ENCODE measurements at regions not wholly inside any gene's neighbourhood (a gene's known extent, or its start where the extent isn't known, plus 50 kb on each side); places are given as distances from the start of the nearest gene placed in this dataset.
"Not testable (repeated sequence)": the region's sequence is repeated elsewhere in the genome, so short reads cannot be mapped to it uniquely, and the experiment has no call there.

DNA sequence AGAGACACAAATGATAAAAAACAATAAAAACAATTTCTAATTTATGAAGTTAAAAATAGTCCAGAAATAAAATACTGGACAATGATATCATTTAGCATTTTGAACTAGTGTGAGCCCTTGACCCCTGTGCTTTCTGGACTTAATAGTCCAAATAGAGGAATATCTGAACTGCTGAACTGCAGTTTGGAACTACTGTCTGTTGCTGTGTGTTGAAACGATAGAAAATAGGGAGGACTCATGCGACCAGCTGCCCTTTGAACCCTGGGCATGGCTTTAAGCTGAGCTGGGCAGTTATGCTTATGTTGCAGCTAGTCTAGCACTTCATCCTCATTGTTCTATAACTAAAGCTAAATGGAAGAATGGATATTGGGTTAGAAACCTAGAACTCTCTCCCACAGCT lies 99.5 kb downstream of the FMR1NB start:
- ATAC-seq (no peak), DNase-seq (ENCODE audit: missing footprints) (no peak)
- intact Hi-C loops (cut with DNase I), result no loop called here

DNA sequence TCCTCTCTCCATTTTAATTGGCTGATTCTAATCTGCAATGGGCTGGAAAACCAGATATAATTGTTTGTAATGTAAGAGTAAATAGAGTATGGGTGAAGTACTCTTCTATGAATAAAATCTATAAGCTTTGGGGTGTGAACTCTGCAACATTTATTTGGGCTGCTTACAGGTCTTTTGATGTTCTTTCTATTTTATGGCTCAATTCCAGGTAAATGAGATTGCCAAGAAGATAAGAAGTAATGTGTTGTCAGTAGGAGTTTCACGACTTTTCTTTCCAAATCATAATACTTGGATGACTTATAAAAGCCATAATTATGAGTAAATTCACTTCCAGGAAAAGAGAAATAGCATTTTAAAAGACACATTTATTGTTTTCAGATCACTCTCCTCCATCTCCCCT lies 103.5 kb downstream of the FMR1NB start:
- intact Hi-C loops (cut with DNase I), result no loop called here
- ATAC-seq (no peak), DNase-seq (ENCODE audit: missing footprints) (no peak)

DNA sequence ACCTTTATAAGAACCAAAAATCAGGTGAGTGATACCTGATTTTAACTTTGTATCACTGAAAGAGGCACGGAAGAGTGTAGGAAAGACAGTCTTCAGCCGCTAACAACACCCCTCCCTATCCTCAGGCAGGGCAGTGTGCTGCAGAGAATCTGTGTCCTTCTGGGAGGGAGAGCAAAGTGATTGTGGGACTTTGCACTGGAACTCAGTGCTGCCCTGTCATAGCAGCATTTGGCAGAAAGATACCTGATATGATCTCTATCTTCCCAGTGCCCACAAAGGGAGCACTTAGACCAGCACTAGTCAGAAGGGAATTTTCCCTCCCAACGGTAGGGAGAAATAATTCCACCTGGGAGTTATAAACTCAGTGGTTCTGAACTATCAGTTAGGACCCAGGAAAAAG lies 139.0 kb downstream of the FMR1NB start:
- ATAC-seq (no peak), DNase-seq (ENCODE audit: missing footprints) (no peak)
- intact Hi-C loops (cut with DNase I), result no loop called here

DNA sequence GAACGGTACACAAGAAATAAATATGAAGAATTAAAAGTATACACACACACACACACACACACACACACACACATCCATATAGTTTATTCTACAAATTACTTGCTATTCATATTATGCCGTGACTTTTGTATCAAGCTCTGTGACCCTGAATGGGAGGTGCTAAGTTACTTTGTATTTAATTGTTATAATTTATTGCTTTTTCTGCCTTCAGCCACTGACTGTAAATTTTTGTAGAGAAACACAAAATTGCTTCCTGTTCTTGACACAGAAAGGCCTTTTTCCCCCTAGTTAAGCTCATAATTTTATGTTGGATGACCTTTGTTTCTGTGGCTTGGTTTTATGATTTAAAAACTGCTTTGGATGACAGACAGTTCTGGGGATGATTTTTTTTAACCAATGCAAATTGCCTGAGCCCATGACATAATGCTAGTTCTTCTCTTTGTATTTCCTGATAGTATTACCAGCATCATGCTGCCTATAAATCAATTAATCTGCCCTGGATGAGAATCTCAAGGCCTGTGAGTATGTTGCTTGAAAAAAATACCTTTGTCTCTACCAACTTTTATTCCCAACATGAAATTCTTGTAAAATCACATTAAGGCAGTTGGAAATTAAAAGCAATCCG lies 140.0 kb downstream of the FMR1NB start:
- intact Hi-C loops (cut with DNase I), result no loop called here
- ATAC-seq (no peak), DNase-seq (ENCODE audit: missing footprints) (no peak)

GRCh38 chrX:148128872-148129505 lies 147.9 kb downstream of the FMR1NB start:
- intact Hi-C loops (cut with DNase I); DNase-seq (ENCODE audit: missing footprints); ATAC-seq: not testable (repeated sequence)

- no peak for DNase-seq (ENCODE audit: missing footprints)
- intact Hi-C loops (cut with DNase I), result loop anchor here (10.0 kb wide), 1 partner anchor 1152 kb away; no protein-coding TSS in a partner anchor
- no peak for ATAC-seq
Observed at GRCh38 chrX:148133105-148133725, 152.1 kb downstream of the FMR1NB start.

GRCh38 chrX:148134578-148134977 lies 153.4 kb downstream of the FMR1NB start:
- intact Hi-C loops (cut with DNase I), result loop anchor here (10.0 kb wide), 1 partner anchor 1150 kb away; no protein-coding TSS in a partner anchor
- DNase-seq (ENCODE audit: missing footprints), result no peak
- no peak for ATAC-seq

GRCh38 chrX:148135738-148136137 lies 154.6 kb downstream of the FMR1NB start:
- intact Hi-C loops (cut with DNase I), result loop anchor here (10.0 kb wide), 1 partner anchor 1149 kb away; no protein-coding TSS in a partner anchor
- no peak for ATAC-seq
- no peak for DNase-seq (ENCODE audit: missing footprints)

DNA sequence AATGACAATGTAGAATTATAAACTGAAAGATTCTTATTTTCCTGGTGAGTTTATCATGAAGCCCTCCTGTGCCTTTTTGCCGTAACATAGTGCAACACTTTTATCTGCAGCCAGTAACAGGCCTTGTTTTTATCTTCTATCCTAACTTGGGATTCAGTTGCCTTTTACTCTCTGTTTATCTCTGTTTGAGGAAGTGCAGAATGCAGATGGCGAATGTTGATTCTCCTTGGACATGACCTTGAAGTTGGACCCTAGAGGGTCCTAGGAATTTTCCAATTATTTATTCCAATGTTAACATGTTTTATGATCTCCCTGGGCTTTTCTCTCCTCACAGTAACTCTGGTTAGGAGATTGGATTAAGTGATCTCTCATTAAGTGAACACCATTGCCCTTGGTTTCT lies 165.0 kb downstream of the FMR1NB start:
- intact Hi-C loops (cut with DNase I), result no loop called here
- DNase-seq (ENCODE audit: missing footprints) (no peak), ATAC-seq (no peak)

- DNase-seq (ENCODE audit: missing footprints) (no peak), ATAC-seq (no peak)
- intact Hi-C loops (cut with DNase I), result no loop called here
Observed at GRCh38 chrX:148156986-148157385, 175.8 kb downstream of the FMR1NB start.

DNA sequence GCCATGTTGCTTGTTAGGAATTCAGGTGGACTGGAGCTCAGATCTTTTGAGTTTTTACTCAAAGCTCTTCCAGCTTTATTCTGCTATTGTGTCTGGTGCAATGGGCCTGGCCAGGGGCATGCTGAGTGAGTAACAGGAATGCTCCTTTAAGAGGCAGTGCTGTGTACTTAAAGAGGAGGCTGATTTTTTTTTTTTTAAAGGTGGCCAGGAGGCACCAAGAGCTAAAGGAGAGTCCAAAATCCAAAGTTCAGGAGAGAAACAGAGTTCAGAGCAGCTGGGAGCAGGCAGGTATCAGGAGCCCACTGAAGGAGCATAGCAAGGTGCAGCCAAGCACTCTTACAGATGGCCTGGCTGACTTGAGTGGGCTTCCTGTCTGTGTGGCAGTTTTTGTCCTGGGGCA lies 178.7 kb downstream of the FMR1NB start:
- intact Hi-C loops (cut with DNase I), result no loop called here
- DNase-seq (ENCODE audit: missing footprints), result no peak
- no peak for ATAC-seq

GRCh38 chrX:148161701-148162100 lies 180.6 kb downstream of the FMR1NB start:
- ATAC-seq, result no peak
- intact Hi-C loops (cut with DNase I), result no loop called here
- no peak for DNase-seq (ENCODE audit: missing footprints)

GRCh38 chrX:148185631-148186030 lies 204.5 kb downstream of the FMR1NB start:
- ATAC-seq (no peak), DNase-seq (ENCODE audit: missing footprints) (no peak)
- intact Hi-C loops (cut with DNase I), result no loop called here

DNA sequence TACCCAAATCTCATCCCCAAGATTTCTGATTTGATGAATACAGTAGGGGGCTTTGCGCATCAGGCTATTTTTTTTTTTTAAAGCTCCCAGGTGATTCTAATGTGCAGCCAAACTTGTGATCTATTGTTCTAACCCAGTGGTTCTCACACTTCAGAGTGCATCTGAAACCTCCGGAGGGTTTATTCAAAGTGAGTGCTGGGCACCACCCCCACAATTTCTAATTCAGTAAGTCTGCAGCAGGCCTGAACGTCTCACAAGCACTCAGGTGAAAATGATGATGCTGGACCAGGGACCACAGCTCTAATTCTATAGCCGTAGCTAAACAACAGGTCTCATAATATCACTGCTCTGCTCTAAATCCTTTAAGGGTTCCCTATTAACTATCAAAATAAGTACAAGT lies 211.4 kb downstream of the FMR1NB start:
- intact Hi-C loops (cut with DNase I), result no loop called here
- DNase-seq (ENCODE audit: missing footprints) (no peak), ATAC-seq (no peak)

- ATAC-seq, result no peak
- intact Hi-C loops (cut with DNase I), result no loop called here
Observed at GRCh38 chrX:148193759-148194158, 212.6 kb downstream of the FMR1NB start.

DNA sequence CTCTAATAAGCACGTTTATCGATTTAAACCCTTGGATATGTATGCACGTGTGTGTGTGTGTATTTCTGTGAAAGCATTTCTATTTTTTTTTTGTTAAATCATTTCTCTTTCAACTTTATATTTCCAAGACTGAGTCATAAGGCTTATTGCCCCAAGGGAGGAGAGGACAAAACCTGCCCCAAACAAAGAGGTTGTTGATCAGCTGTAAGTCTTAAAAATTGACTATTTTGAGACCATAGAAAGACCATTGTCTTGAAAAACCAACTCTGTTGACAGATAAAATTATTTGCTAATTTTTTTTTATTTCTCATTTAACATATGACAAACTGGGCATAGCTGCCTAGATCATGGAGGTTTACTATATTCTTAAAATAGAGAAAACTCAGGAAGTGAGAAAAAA lies 222.4 kb downstream of the FMR1NB start:
- DNase-seq (ENCODE audit: missing footprints) (no peak), ATAC-seq (no peak)
- intact Hi-C loops (cut with DNase I), result no loop called here

More at GRCh38 chrX:148193759-148194158, 212.6 kb downstream of the FMR1NB start:
- no peak for DNase-seq (ENCODE audit: missing footprints)

- intact Hi-C loops (cut with DNase I), result no loop called here
- ATAC-seq (no peak), DNase-seq (ENCODE audit: missing footprints) (no peak)
Observed at GRCh38 chrX:148204195-148204594, 223.1 kb downstream of the FMR1NB start.

DNA sequence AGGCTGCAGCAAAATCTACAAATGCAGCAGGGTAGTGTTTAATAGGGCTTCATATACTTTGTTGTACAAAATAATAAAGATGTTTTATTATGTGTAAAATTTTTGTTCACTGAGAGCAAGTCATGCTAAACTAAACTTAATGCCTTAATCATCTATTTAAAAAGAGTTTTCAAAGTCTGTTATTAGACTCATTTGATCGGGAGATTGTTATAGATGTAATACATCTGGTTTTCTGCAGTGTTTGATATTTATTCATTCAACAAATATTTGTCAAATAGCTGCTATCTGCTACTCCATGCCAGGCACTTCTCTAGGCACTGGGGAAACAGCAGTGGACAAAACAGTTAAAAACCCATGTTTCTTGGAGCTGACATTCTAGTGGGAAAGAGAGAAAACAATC lies 233.6 kb downstream of the FMR1NB start:
- intact Hi-C loops (cut with DNase I), result no loop called here
- ATAC-seq (no peak), DNase-seq (ENCODE audit: missing footprints) (no peak)

GRCh38 chrX:148215726-148216125 lies 234.6 kb downstream of the FMR1NB start:
- no peak for ATAC-seq
- DNase-seq (ENCODE audit: missing footprints), result no peak
- intact Hi-C loops (cut with DNase I), result no loop called here

DNA sequence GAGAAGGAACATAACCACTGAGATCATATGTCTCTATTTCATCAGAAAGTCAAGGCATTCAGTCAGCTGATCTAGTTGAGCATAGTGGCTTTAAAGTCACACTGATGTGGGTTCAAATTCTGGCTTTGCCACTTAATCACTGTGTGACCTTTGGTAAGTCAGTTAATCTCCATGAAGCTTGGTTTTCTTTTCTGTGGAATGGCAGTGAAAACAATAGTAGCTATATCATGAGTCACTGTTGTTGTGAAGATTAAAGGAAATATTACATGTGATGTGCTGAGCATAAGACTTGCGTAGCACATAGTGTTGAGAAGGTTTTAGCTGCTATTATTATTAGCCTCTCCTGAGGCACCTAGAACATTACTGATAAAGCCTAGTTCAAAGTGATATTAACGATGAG lies 242.2 kb downstream of the FMR1NB start:
- intact Hi-C loops (cut with DNase I), result no loop called here
- DNase-seq (ENCODE audit: missing footprints) (no peak), ATAC-seq (no peak)
